ENCODE measurements at regions not wholly inside any gene's neighbourhood (a gene's known extent, or its start where the extent isn't known, plus 50 kb on each side); places are given as distances from the start of the nearest gene placed in this dataset.
A peak's percentile ranks its signal among the peaks of the same experiment; 100 is the strongest.
"Not testable (repeated sequence)": the region's sequence is repeated elsewhere in the genome, so short reads cannot be mapped to it uniquely, and the experiment has no call there.

DNA sequence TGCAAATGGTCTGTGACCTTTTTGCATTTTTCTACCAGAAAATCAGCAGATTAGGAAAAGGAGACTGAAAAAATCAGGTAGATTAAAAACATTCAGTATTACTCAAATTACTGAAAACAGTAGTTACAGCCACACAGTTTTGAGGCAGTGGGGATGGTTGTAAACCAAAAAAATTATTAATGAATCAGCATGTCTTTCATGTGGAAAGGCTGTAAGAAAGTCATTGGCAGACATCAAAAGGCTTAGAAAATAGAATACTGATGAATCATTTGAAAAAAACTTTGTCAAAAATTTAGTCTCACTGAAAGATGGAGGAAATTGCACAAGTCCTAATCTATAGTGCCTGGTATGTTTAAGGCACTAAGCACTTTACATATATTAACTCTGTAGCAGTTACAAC lies 133.9 kb upstream of the GCFC2 start:
- ATAC-seq (no peak), DNase-seq (ENCODE audit: low spot score) (no peak)

DNA sequence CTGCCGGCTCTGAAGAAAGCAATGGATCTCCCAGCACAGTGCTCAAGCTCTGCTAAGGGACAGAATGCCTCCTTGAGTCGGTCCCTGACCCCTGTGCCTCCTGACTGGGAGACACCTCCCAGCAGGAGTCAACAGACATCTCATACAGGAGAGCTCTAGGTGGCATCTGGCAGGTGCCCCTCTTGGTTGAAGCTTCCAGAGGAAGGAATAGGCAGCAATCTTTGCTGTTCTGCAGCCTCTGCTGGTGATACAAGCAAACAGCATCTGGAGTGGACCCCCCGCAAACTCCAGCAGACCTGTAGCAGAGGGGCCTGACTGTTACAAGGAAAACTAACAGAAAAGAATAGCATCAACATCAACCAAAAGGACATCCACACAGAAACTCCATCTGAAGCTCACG lies 123.9 kb upstream of the GCFC2 start:
- not testable (repeated sequence) for DNase-seq (ENCODE audit: low spot score); ATAC-seq

DNA sequence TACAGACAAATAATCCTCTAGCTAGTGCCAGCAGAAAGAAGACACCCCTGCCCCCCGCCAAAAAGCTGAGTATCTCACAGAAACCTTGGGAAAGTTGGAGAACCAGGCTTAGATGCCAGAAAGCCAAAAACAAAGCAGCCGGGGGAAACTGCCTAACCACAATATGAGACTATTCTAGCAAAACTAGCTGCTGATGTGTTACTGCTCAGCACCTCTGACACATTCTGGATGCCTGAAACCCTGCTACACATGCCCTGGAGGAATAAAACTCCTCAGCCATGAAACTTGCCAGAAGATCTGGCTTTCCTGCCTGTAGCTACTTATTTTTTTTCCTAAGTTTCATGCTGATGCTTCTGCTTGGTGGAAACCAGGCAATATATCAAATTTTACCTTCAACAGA lies 122.7 kb upstream of the GCFC2 start:
- ATAC-seq (no peak), DNase-seq (ENCODE audit: low spot score) (no peak)

DNA sequence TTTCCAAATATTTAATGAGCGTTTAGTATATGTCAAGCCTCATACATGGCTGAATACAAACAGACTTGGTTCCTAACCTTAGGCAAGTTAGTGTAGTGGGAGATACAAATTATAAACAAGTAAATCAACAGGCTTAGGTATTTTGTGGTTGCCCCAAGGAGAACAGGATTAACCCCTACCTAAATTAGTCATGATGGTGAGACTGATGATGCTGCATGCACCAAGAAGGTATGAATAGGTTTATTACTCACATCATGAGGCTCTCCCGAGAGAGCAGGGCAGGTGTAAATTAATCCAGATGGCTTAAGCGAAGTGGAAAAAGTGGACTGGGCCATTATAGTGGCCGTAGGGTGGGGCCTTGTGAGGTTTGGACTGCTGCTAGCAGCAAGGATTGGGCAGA lies 118.1 kb upstream of the GCFC2 start:
- no peak for DNase-seq (ENCODE audit: low spot score)
- no peak for ATAC-seq

DNA sequence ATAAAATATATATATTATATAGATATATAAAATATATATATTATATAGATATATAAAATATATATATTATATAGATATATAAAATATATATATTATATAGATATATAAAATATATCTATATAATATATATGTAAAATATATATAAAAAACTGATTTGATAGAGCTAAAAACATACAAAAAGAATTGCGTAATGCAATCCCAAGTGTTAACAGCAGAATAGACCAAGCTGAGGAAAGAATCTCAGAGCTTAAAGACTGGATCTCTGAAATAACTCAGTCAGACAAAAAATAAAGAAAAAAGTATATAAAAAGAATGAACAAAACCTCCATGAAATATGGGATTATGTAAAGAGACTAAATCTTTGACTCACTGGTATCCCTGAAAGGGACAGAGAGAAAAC lies 112.8 kb upstream of the GCFC2 start:
- not testable (repeated sequence) for DNase-seq (ENCODE audit: low spot score); ATAC-seq

DNA sequence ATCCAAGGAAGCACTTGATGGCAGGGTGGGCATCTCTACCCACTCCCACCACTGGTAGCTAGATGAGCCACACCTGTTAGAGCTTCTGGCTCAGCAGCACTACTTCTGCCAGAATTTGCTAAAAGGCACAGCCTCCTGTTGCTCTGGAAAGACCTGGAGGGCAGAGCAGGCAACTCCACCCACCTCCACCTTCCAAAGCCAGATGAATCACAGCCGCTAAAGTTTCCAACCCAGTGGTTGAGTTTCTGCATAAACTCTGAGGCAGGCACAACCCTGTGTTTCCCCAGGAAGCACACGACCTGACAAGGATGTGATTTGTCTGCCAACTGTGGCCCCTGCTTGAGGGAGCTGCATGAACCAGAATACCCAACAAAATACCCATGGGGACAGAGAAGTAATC lies 111.6 kb upstream of the GCFC2 start:
- no peak for ATAC-seq
- DNase-seq (ENCODE audit: low spot score), result no peak

DNA sequence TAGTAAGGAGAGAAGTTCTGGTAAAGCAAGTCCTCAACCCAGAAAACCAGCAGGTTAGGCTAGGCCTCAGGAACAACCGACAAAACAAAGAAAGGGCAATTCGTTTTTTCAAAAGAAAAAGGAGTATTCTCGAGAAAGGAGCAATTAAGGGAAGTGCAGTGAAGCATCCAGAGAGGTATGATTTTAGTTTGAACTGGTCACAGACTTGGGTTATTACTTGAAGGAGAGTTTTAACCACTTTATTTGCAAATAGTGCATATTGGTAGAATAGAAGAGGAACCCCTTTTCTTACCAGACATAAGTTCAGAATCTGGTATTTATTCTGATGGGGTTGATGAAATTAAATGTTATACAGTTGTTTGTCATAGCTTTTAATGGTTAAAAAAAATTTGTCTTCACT lies 110.0 kb upstream of the GCFC2 start:
- DNase-seq (ENCODE audit: low spot score) (no peak), ATAC-seq (no peak)

DNA sequence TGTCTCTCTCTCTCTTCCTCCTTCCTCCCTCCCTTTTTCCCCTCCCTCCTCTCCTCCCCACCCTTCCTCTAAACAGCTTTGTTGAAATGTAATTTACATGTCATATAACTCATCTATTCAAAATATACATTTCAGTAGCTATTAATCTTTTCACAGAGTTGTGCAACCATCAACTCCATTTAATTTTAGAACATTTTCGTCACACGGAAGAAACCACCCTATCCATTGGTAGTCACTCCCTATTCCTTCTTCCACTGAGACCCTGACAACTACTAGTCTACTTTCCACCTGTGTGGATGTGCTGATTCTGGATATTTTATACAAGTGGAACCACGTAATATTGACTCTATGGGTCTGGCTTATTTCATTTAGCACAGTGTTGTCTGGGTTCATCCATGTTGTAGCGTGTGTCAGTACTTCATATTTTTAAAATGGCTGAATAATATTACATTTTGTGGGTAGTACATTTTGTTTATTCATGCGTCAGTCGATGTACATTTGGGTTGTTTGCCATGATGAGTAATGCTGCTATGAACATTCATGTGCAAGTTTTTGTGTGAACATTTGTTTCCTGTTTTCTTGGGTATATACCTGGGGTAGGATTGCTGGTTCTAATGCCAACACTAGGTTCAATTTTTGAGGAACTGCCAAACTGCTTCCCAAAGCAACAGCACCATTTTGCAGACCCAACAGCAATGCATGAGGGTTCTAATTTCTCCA lies 100.1 kb upstream of the GCFC2 start:
- DNase-seq (ENCODE audit: low spot score) (no peak), ATAC-seq (no peak)

DNA sequence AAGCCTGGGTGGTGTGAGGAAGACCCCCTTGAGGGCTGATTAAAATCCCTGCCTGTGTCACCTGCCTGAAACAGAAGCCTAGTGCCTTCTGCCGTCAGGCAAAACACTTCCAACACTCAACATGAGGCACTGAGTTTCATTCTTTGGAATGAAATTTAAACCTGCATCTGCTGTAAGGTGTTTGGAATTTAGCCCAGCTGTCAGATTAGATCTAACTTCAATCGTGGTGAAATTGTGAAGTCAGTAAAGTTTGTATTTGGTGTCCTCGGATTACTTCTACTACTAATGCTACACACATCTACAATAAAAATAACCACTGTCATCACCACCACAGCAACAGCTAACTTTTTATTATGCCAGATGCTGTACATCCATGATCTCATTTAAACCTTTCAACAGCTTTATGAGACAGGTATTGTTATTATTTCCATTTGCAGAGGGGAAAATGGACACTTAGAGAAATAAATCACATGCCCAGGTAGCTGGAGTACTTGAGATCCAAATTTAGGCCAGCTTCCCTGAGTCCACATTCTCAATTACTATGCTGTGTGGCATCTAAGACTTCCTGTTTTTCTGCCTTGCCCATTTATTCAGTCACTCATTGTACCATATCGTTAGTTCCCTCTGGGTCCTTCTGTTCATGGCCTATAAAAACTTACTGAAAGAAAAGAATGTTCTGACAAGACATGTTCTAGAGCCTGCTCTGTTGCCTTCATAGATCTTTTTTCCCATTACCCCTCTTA lies 98.2 kb upstream of the GCFC2 start:
- ATAC-seq (no peak), DNase-seq (ENCODE audit: low spot score) (no peak)

DNA sequence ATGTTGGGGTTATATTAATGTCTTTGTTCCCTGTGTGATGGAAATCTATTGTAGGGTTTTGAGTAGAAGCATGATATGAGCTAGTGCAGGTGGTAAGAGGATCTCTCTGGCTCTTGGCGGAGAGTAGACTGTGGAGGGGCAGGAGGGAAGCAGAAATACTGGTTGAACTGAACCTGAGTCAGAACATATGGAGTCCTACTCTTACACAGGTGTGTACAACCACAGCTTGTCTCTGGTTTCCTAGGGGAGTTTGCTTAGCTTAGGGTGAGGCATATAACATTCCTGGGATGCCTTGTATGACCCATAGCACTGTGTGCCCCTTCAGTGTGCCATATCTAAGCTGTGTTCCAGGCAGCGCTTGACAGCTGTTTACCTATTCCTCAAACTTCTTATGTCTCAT lies 97.3 kb upstream of the GCFC2 start:
- ATAC-seq, result no peak
- no peak for DNase-seq (ENCODE audit: low spot score)

DNA sequence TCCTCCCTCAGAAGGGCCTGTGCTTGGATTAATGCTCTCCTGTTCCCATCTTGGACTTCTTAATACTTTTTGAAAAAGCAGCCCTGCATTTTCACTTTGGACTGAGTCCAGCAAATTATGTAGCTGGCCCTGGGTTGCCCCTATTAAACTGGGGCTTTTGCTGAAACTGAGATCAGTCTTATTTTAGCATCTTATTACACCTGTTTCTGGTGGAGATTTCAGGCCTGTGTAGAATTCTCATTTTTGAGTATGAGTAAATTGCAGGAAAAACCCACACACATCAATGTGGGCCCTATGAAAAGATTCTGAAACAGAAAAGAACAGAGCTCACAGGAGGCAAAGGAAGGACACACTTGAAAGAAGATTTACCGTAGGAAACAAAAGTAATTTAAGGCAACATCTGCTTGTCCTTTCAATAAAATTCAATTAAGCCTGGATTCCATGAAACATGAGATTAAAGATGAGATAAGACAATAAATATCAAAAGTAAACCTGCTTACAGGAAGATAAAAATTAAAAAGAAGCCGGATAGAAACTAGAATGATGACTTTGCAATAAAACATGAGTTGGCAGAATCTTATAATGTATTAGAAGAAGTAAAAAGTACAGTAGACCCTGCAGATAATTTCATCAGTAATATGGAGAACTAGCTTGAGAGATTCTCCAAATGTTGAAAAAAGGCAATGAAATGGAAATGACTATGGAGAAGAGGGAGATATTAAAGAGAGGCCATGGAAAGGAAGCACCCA lies 90.7 kb upstream of the GCFC2 start:
- no peak for DNase-seq (ENCODE audit: low spot score)
- ATAC-seq, result no peak

DNA sequence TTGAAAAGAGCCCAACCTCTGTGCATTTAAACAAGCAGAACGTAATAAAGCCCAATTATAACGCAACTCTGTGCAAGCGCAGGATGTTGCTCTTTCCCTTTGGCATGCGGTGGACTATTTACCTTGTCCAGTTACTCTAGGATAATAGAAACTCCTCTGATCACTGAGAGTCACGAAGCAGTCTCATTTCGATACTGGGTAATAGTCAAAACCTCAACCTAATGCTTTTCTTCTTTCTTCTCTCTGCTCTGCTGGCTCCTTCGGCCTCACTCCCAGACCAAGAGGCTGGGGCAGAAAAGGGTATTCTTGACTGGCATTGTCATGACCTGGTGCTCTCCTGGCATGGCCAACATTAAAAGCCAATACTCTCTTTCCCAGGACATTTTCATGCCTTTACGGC lies 89.7 kb upstream of the GCFC2 start:
- no peak for ATAC-seq
- no peak for DNase-seq (ENCODE audit: low spot score)

DNA sequence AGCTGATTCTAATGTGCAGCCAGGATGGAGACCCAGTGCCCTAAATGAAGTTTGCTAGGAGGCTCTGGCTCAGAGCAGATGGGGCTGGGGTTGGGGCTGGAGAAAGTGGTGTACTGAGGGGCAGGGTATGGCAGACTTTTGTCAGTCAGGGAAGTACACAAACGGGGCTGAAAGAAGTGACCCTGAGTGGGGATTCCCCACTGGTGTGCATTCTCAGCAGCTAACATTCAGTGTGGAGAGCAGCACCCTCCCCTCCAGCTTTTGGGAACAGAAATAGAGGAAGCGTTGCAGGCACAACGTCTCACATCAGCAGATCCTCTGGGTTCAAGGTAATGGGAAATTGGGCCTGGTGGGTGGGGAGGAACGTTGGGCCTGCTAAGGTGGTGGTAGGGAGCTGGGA lies 89.1 kb upstream of the GCFC2 start:
- DNase-seq (ENCODE audit: low spot score) (no peak), ATAC-seq (no peak)

DNA sequence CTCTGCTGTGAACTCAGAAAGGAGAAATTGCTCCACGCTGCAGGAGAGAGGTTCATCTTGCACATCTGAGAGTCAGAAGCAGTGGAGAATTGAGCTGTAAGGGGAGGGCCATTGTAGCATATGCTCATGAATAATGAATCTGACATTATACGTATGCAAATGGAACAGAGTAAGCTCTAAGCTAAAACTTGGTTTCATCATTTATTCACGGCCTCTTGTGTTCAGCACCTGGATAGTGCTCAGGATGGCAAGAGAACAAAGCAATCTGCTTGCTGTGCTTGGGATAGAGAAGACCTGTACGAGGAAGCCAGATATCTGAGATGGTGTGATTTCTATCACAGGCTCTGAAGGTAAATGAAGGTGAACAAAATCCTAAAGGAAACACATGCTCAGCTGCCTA lies 87.9 kb upstream of the GCFC2 start:
- no peak for ATAC-seq
- DNase-seq (ENCODE audit: low spot score), result no peak

DNA sequence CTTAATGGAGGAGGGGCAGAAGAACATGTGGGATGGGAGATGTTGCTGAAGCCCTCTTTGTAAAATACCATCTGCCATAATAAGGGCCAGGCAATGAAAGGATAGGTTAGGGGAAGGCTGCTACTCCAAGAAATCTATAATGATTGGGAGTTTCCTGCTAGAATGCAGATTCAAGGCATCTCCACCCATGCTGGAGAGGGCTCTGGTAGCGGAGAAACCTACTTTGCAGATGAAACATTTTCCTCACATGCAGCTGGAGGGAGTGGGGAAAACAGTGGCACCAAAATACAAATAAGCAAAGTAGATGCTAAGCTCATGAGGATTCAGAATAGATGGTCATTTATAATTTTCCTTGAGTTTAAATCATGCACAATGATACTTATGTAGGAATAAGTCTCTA lies 82.3 kb upstream of the GCFC2 start:
- ATAC-seq, result no peak
- DNase-seq (ENCODE audit: low spot score), result no peak

DNA sequence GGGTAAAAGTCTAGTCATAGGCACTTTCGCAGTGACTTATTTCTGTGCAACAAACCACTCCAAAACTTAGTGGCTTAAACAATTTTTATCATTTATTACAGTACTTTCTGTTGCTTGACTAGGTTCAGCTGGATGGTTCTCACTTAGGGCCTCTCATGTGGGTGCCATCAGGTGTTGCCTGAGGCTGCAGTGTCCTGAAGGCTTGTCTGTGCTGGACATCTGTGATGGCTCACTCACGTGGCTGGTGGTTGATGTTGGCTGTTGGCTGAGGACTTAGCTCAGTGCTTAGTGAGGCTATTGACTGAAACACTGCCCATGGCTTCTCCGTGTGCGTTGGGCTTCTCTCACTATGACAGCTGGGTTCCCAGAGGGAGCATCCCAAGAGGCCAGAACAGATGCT lies 81.4 kb upstream of the GCFC2 start:
- ATAC-seq (no peak), DNase-seq (ENCODE audit: low spot score) (no peak)

DNA sequence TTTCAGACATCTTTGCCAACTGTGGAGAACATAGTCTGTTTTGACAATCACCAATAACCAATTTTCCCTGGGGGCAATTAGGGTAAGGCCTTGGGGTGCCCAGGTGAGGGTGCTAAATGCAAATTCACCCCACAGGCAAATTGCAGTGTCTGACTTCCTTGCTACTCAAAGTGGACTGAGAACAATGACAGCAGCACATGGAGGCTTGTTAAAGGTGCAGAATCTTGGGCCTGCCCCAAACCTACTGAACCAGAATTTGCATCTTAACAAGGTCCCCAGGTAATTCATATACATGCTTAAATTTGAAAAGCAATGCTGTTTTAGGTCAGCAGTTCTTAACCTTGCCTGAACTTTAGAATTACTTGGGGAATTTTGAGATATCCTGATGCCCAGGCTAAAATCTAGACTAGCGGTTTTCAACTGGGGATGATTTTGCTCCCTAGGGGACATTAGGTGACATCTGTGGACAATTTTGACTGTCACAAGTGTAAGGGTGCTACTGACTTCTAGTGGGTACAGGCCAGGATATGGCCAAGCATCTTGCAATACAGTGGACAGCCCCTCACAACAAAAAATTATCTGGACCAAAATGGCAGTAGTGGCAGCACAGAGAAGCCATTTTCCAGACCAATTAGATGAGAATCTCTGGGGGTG lies 80.2 kb upstream of the GCFC2 start:
- ATAC-seq (no peak), DNase-seq (ENCODE audit: low spot score) (no peak)

DNA sequence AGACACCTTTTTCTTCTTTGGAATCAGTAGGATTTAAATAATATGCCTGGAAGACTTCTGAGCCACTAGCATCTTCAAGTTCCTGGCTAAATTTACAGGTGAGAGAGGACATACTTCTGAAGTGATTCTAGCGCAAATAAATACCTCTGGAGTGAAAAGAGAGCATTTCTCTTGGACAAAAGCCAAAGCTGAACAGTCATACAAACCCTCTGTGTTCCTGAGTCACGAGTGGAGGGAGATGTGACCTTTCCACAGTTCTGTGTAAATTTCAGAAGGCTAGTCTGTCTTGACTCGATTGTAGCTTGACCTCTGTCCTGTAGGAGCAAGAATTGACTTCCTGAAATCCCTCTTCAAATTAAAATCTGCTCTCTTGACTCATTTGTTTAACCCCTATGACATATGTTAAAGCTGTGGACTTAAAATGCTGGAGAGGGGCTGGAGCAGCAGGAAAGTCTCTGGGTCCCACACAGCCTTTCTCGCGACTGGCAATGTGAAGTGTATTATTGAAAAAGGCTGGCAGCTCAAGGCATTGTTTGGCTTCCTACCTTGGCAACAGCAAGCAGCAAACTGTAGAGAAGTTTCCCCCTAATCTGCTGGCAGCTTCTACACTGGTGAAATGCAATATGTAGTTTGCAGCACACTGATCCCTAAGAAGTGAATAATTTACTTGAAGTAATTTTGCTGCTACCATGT lies 79.6 kb upstream of the GCFC2 start:
- no peak for ATAC-seq
- DNase-seq (ENCODE audit: low spot score), result no peak

DNA sequence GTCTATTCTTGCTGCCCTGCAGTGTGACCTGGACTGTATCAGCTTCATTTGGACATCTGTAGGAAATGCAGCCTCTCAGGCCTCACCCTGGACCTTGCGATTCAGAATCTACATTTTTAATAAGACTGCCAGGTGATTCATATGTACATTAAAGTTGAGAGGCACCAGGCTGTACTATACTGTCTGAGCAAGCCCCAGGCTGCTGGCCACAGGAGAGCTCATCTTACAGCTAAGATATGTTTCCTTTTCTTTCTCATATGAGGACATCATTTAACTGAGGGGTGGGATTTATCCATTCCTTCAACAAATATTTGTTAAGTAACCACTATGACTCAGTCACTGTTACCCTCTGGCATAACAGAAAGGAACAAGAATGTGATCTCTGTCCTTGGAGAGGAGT lies 78.2 kb upstream of the GCFC2 start:
- no peak for ATAC-seq
- no peak for DNase-seq (ENCODE audit: low spot score)

DNA sequence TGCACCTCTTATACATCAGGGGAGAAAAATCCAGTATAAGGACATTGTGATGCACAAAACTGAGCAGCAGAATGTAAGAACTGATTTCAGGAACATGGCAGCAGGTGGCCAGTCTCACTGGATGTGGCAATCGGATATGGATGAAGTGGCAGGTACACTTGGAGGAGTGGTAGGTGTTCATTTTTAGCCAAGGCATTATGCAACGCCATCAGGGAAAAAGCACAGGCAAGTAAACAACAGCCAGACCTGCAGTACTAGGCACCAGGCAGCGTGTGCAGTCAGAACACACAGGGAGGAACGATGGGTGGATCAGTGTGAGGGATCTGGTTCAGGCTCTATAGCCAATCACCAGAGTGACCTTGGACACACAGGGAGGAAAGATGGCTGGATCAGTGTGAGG lies 77.4 kb upstream of the GCFC2 start:
- DNase-seq (ENCODE audit: low spot score), result peak; percentile 45
- peak; percentile 92 for ATAC-seq

DNA sequence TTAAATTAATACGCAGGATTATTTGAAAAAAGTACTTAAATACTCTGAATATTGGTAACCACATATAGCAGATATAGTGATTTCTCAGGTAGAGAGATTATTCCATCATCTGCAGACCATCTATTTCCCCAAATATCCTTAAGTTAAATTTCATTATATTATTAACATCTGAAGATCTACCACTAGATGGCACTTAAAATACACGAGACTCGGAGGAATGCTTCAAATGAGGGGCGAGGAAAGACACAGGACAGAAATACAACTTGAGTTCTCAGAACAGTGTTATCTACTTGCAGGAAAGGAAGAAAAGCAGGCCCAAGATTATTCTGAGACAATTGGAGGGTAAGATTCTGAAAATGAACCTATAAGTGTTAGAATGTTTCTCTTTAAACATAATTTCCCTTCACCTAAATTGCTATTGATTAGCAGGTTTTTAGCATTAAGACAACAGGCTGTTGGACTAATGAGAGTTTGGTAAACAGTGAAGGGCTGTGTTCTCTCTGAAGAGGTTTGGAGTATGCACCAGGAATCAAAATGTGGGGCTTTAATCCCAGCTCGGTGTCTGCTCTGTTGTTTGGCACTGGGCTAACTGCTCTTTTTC lies 76.9 kb upstream of the GCFC2 start:
- ATAC-seq (peak; percentile 78), DNase-seq (ENCODE audit: low spot score) (no peak)
